OCI-LY1 (cell line): ENCODE measurements at regions not wholly inside any gene's neighbourhood (a gene's known extent, or its start where the extent isn't known, plus 50 kb on each side); places are given as distances from the start of the nearest gene placed in this dataset.
A peak's percentile ranks its signal among the peaks of the same experiment; 100 is the strongest.

ENCODE experiments used
- H2AFZ ChIP-seq: fragments of 200-600 bp; sonication (generic), shearing (Covaris generic); 2 replicates; pipeline ENCODE4 v1.6.0; 2014; ENCODE audit warnings: antibody characterized with exemption, mild to moderate bottlenecking, low read length
- H3F3A ChIP-seq: fragments of 200-600 bp; sonication (generic), shearing (Covaris generic); 2 replicates; pipeline ENCODE4 v1.6.0; 2014; ENCODE audit warnings: mild to moderate bottlenecking, antibody characterized with exemption, low read length, moderate library complexity; ENCODE audit not compliant: insufficient read depth
- H3K27ac ChIP-seq: fragments of 200-600 bp; sonication (generic); 2 replicates; pipeline ENCODE4 v1.5.1; 2014; ENCODE audit warnings: low read length, mixed run types, mild to moderate bottlenecking, low read depth; ENCODE audit not compliant: poor library complexity, severe bottlenecking
- H3K27me3 ChIP-seq: fragments of 200-600 bp; sonication (generic); 2 replicates; pipeline ENCODE4 v1.6.0; 2014; ENCODE audit warnings: antibody characterized with exemption, mild to moderate bottlenecking, low read length, moderate library complexity; ENCODE audit not compliant: insufficient read depth
- H3K36me3 ChIP-seq: fragments of 200-600 bp; sonication (generic); 2 replicates; pipeline ENCODE4 v1.6.1; 2014; ENCODE audit warnings: mild to moderate bottlenecking, antibody characterized with exemption, low read length, moderate library complexity, mixed read lengths; ENCODE audit not compliant: insufficient read depth
- H3K4me1 ChIP-seq: fragments of 200-600 bp; sonication (generic); 2 replicates; pipeline ENCODE4 v1.5.1; 2014; ENCODE audit warnings: mild to moderate bottlenecking, low read length, moderate library complexity; ENCODE audit not compliant: insufficient read depth, severe bottlenecking
- H3K4me2 ChIP-seq: fragments of 200-600 bp; sonication (generic), shearing (Covaris generic); 2 replicates; pipeline ENCODE4 v1.6.1; 2014; ENCODE audit warnings: low read length
- H3K4me3 ChIP-seq: fragments of 200-600 bp; sonication (generic); 2 replicates; pipeline ENCODE4 v1.5.1; 2014; ENCODE audit warnings: low read length, low read depth, mild to moderate bottlenecking, mixed read lengths; ENCODE audit not compliant: poor library complexity, severe bottlenecking
- H3K79me2 ChIP-seq: fragments of 200-600 bp; shearing (Covaris generic); 2 replicates; pipeline ENCODE4 v1.6.1; 2016; ENCODE audit warnings: mixed run types, low read length, mixed read lengths; ENCODE audit not compliant: insufficient read depth
- H3K9ac ChIP-seq: fragments of 200-600 bp; sonication (generic), shearing (Covaris generic); 2 replicates; pipeline ENCODE4 v1.6.1; 2014; ENCODE audit warnings: mild to moderate bottlenecking, low read length, mixed read lengths
- H3K9me2 ChIP-seq: fragments of 200-600 bp; sonication (generic), shearing (Covaris generic); 2 replicates; pipeline ENCODE4 v1.6.1; 2014; ENCODE audit warnings: low read depth, mild to moderate bottlenecking, low read length, mixed read lengths
- H3K9me3 ChIP-seq: fragments of 200-600 bp; shearing (Covaris generic); 2 replicates; pipeline ENCODE4 v1.6.1; 2014; ENCODE audit warnings: low read length, mixed read lengths
- H4K20me1 ChIP-seq: fragments of 200-600 bp; sonication (generic), shearing (Covaris generic); 2 replicates; pipeline ENCODE4 v1.6.0; 2016; ENCODE audit warnings: mild to moderate bottlenecking, low read length; ENCODE audit not compliant: insufficient read depth
- CTCF ChIP-seq: fragments of 200-600 bp; sonication (generic), shearing (Covaris generic); IDR thresholded peaks from 2 replicates; pipeline ENCODE4 v1.5.1; 2017; ENCODE audit warnings: mild to moderate bottlenecking, antibody characterized with exemption, low read length, moderate library complexity, mixed read lengths
- EZH2 ChIP-seq: fragments of 200-600 bp; sonication (generic), shearing (Covaris generic); IDR thresholded peaks from 2 replicates; pipeline ENCODE4 v1.8.0; 2017; ENCODE audit warnings: borderline replicate concordance, mixed run types, mild to moderate bottlenecking, antibody characterized with exemption, low read length, moderate library complexity, mixed read lengths

- peaks cover 85% of the 10 kb centered on the region for H3K4me1 ChIP-seq
- no peaks in the 10 kb centered on the region for H4K20me1 ChIP-seq
- H3K36me3 ChIP-seq = no peaks in the 10 kb centered on the region
- no peak overlapping the region for H3K4me3 ChIP-seq
- H3K9ac ChIP-seq = peak overlapping the region; percentile 9; the same call in 1 of the 2 replicates
- TF ChIP-seq CTCF (no peak), EZH2 (no peak)
- H3K9me3 ChIP-seq = no peaks in the 10 kb centered on the region
- no peaks in the 10 kb centered on the region for H3K9me2 ChIP-seq
- no peaks in the 10 kb centered on the region for H3F3A ChIP-seq
- no peak overlapping the region for H3K4me2 ChIP-seq
- H3K27me3 ChIP-seq = no peaks in the 10 kb centered on the region
- peak overlapping the region; percentile 92 for H3K27ac ChIP-seq
- no peak overlapping the region for H2AFZ ChIP-seq
- H3K79me2 ChIP-seq = no peaks in the 10 kb centered on the region
These were observed 54.6 kb downstream of the ZFP36L2 start for GRCh38 chr2:43171789-43172188.

- no peaks in the 10 kb centered on the region for H3K27me3 ChIP-seq
- H2AFZ ChIP-seq = no peak overlapping the region
- H3F3A ChIP-seq = no peaks in the 10 kb centered on the region
- no peaks in the 10 kb centered on the region for H3K36me3 ChIP-seq
- no peaks in the 10 kb centered on the region for H3K79me2 ChIP-seq
- no peaks in the 10 kb centered on the region for H3K9me3 ChIP-seq
- H3K9me2 ChIP-seq = no peaks in the 10 kb centered on the region
- TF ChIP-seq CTCF = no peak
- no peak for TF ChIP-seq EZH2
- peak overlapping the region; percentile 50; the same call in 1 of the 2 replicates for H3K9ac ChIP-seq
- peak overlapping the region; percentile 92 for H3K27ac ChIP-seq
- H3K4me3 ChIP-seq = no peak overlapping the region
- no peaks in the 10 kb centered on the region for H4K20me1 ChIP-seq
- H3K4me1 ChIP-seq = peaks cover 72% of the 10 kb centered on the region
- peak overlapping the region; percentile 21; the same call in 1 of the 2 replicates for H3K4me2 ChIP-seq
These were observed 55.9 kb downstream of the ZFP36L2 start for GRCh38 chr2:43170405-43171105.

- H3K9me2 ChIP-seq = no peaks in the 10 kb centered on the region
- H3K27me3 ChIP-seq = no peaks in the 10 kb centered on the region
- no peaks in the 10 kb centered on the region for H3K79me2 ChIP-seq
- peak; percentile 97 for TF ChIP-seq CTCF
- TF ChIP-seq EZH2 = no peak
- no peak overlapping the region for H2AFZ ChIP-seq
- H3K4me3 ChIP-seq = peak overlapping the region; percentile 32
- H4K20me1 ChIP-seq = no peaks in the 10 kb centered on the region
- peak overlapping the region; percentile 67 for H3K9ac ChIP-seq
- no peaks in the 10 kb centered on the region for H3K9me3 ChIP-seq
- no peaks in the 10 kb centered on the region for H3K36me3 ChIP-seq
- H3K27ac ChIP-seq = peak overlapping the region; percentile 92
- no peaks in the 10 kb centered on the region for H3F3A ChIP-seq
- peak overlapping the region; percentile 54 for H3K4me2 ChIP-seq
- peaks cover 67% of the 10 kb centered on the region for H3K4me1 ChIP-seq
These were observed 56.4 kb downstream of the ZFP36L2 start for GRCh38 chr2:43169987-43170386.
